ENCODE measurements at regions not wholly inside any gene's neighbourhood (a gene's known extent, or its start where the extent isn't known, plus 50 kb on each side); places are given as distances from the start of the nearest gene placed in this dataset.

GRCh38 chr14:94952097-94952496 lies 182.2 kb upstream of the GSC start:
- TF ChIP-seq CTCF (conservative IDR thresholded peaks at IDR 0.05; ENCODE audit: low read length) (no peak), EZH2phosphoT487 (IDR thresholded peaks at IDR 0.05; ENCODE audit: borderline replicate concordance, low read depth, low read length) (no peak)

Data from OCI-LY7 (cell line).